ENCODE measurements at regions not wholly inside any gene's neighbourhood (a gene's known extent, or its start where the extent isn't known, plus 50 kb on each side); places are given as distances from the start of the nearest gene placed in this dataset.
A peak's percentile ranks its signal among the peaks of the same experiment; 100 is the strongest.
"Not testable (repeated sequence)": the region's sequence is repeated elsewhere in the genome, so short reads cannot be mapped to it uniquely, and the experiment has no call there.

DNA sequence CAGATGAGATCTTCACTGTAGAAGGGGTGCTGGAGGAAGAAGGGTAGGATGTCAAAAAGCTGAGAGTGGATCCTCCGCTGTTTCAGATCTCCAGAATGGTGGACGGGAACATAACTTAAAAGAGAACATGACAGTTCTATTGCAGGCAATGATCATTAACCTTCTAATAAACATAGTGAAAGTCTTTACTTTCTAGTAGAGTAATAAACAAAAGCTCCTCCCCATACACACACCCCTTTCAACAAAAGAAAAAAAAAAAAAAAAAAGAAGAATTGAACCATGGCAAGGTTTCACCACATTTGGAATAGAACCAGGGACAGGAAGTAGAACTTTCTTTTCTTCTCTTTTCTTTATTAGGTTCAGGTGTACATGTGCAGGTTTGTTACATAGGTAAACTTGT is 768.1 kb upstream of the RIOK2 start:
- no peak for DNase-seq

DNA sequence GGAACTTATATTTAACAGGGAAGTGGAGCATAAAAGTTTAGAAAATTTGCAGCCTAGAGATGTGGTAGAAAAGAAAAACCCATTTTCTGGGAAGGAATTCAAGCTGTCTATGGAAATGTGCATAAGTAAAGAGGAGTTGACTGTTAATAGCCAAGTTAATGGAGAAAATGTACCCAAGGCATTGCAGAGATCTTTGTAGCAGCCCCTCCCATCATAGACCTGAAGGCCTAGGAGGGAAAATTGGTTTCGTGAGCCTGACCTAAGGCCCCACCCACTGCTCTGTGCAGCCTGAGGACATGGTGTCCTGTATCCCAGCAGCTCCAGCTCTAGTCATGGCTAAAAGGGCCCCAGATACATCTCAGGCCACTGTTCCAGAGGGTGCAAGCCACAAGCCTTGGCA is 772.4 kb upstream of the RIOK2 start:
- DNase-seq = no peak

DNA sequence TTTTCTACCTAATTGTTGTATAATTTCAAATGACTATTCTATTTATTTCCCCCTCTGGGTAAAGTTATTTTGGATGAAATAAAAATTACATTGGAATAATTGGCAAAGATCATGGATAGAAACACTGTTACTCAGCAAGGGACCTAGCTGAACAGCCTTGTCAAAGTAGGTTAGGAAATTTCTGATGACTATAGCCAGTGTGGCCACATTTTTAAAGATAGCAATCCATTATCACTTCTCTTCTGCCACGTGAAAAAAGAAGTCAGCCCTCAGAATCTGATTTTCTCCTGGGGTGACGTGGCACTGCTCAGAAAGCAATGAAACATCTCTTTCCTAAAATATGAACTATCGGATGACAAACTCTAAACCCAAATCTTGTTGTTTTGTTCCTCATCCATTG is 784.2 kb upstream of the RIOK2 start:
- DNase-seq = no peak

DNA sequence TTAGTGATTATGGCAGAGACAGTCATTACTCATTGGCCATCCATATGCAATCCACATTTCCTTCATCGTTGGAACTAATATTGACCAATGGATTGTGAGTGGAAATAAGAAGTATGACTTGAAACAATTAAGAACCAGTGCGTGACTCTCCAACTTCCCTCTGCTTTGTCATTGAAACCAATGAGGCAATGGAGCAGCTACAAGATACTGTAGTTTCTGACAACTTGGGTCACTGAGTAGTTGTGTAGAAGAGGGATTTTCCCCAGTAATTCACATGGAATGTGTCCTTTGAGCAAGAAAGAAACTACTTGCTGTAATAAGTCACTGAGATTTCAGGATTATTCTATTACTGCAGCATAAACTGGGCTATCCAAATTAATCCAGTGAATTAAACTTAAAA is 785.3 kb upstream of the RIOK2 start:
- no peak for DNase-seq

DNA sequence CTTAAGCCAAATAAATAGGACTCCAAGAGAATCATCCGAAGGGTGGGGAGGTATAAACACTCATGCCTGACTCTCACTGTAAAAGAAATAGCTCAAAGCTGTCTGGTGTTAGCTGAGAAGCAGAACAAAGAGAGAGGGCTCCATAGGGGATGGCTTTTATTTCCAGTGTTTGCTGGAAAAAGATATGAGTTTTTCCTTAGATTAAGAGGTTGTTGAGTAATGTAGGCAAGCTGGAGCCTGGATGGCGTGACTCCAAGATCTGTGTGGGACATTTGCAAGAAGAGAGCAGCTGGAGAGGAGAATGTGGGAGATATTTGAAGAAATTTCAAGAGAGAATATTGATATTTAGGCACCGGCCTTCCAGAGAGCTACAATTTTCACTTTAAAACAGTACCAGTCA is 793.7 kb upstream of the RGMB start:
- no peak for DNase-seq

DNA sequence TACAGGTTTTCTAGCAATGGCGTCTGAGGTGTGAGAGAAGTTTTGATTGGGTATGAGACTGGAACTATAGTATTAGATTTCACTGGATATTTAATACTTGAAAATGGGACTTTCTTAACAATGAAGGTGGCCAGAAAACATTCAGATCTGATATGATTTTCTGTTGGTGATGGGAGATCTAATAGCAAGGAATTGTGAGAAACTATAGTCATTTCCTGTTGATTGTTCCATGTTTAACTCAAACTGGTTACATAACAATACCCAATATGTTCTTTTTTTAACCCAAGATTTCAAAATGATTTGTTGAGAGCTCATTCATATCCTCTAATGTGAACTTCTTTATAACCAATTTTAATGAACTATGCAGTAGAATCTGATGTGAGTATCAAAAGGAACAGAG is 793.2 kb upstream of the RGMB start:
- no peak for DNase-seq

DNA sequence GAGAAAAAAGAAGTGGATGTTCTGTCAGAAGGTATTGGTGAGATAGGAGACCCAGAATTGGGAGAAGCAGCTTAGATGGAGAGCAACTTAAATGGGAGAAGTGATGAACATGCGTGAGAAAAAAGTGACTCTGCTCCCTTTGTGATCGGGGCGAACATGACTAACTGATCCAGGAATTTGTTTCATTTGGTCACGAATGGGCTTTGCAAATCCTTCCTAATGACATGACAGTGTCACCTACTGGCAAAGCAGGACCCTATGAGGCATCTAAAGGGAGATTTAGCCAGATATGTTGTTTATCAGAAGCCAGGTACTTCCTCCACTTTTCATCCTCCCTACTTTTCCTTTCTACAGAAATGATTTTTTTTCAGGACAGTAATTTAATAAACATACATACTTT is 787.4 kb upstream of the RGMB start:
- DNase-seq = no peak

DNA sequence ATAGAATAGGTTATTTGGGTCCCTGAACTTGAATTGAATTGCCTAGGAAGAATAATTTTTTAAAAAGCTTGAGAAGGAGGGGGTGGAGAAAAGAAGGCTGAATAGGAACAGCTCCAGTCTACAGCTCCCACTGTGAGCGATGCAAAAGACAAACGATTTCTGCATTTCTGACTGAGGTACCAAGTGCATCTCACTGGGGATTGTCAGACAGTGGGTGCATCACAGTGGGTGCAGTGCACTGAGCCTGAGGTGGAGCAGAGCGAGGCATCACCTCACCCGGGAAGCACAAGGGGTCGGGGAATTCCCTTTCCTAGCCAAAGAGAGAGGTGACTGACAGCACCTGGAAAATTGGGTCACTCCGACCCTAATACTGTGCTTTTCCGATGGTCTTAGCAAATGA is 782.2 kb upstream of the RGMB start:
- DNase-seq = no peak

DNA sequence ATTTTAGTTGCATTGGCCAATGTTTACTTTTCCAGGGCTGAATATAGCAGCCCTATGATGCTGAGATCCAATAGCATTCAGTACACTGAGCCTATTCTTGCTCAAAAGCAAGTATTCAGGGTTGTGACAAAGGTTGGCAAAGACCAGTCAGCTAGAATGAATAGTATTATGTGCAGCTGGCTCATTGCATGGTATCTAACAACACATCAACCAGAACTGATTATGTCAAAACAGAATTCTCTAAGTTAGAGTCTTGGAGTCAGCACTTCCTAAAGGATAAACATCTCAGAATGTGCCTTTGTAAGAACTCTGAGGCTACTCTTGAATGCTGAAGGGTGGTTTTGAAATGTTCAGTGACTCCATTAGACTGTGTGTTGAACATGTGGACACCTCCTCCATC is 774.5 kb upstream of the RGMB start:
- DNase-seq = peak in 6 of 14 donors; percentile 2 to 27 (median 14)

DNA sequence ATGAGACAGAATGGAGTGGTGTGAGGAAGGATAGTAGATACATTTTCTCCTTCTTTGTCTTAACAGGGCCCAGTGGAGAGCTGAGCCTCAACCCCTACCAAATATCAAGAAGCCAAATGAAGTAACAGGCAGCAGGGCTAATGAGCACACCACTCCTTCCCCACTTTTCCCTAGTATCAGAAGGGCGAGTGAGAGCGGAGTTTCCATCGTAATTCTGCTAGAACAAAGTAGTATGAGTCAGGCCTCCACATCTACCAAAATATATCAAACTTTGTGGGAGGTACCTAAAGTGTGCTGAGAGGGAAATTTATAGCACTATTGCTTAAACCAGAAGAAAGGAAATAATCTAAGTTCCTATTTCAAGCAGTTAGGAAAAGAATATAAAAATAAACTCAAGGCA is 769.0 kb upstream of the RGMB start:
- no peak for DNase-seq

DNA sequence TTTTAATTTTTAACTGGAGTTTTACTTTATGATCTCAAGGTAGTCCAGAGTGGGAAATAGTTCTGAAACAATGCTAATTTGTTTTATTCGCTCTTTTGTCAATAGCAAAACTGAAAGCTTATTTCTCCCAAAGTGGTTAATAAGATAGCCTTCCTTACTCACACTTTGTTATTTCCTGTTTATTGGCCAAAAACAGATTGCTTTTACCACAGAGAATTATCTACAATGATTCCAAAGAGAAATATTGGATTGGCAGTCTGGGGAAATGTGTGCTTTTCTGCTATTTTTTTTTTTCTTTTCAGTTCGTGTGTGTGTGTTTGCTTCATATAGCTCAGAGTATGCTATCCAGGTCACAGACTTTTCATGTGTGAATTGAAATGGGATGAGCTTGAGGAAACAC is 756.7 kb upstream of the RGMB start:
- no peak for DNase-seq

DNA sequence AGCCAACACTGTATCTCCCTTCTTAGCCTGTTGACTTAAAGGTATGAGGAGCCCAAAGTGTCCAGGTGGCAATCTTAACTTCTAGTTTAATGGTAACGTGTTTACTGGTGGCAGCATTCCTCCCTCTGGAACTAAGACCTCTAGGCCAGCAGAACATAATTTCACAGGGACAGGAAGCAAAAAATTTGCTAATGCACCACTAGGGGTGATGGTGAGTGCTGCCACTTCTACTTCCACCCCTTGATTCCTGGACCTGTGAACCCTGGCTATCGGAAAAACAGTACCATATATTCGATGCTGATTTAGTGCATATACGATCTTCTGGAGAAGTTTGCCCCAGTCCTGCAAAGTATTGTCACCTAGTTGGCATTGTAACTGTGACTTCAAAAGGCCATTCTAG is 743.2 kb upstream of the RGMB start:
- not testable (repeated sequence) for DNase-seq

DNA sequence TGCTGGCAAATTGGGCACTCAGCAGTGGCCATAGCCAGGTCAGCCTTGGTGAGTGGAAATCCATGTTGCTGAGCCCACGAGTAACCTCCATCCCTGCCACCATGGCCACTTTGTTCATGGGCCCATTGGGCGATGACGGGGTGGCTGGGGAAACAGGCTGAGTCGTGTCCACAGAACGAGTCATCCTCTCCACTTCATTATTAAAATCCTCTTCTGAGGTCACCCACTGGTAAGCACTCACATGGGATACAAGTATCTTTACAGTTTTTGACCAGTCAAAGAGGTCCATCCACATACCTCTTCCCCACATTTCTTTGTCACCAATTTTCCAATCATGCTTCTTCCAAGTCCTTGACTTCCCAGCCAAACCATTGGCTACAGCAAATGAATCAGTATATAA is 742.4 kb upstream of the RGMB start:
- DNase-seq = not testable (repeated sequence)

DNA sequence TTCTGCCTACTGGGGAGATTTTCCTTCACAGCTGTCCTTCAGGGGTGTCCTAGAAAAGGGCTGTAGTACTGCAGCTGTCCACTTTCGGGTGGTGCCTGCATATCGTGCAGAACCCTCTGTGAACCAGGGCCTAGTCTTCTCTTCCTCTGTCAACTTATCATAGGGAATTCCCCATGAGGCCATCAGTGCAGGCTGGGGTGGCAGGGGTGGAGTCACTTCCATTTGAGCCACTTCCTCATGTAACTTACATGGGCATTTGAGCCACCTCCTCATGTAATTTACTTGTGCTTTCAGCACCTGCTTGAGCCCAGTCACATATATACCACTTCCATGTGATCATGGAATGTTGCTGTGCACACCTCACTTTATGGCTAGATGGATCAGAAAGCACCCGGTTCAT is 742.0 kb upstream of the RGMB start:
- no peak for DNase-seq

DNA sequence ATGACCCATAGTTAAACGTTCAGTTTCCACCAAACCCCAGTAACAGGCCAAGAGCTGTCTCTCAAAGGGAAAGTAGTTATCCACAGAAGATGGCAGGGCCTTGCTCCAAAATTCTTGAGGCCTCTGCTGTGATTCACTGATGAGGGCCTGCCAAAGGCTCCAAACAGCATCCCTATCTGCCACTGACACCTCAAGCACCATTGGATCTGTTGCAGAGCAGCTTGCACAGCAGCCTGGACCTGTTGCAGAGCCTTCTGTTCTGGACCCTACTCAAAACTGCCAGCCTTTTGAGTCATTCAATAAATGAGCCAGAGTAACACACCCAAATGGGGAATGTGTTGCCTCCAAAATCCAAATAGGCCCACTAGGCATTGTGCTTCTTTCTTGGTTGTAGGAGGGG is 741.5 kb upstream of the RGMB start:
- DNase-seq = no peak

DNA sequence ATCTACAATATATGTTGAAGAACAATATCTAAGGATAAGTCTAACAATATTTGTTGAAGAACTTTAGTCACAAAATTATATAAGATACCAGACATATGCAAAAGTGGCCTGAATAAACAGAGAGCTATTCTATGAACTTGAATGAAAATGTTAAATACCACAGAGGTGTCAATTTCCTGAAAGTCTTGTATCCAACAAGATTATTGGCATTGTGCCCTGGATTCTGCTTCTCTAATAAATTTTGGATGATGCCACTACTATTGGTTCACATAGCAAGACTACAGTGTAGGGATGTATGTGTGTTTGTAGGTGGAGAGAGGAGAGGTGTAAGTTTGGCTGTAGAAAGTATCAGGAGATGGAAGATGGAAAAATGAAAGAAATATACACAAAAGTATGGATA is 731.8 kb upstream of the RGMB start:
- no peak for DNase-seq

DNA sequence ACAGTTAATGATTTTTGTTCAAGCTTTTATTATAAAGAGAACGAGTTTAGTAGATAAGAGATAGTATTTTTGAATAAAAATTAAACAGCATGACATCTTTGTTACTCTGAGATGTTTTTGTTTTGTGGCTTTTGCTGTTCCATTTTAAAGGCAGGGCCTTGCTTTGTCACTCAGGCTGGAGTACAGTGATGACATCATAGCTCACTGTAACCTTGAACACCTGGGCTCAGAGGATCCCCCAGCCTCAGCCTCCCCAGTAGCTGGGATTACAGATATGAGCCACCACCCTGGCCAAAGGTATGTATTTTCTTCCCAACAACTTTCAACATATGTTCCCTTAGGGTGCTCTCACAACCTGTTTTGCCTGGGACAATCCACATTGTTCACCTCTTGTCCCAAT is 730.9 kb upstream of the RGMB start:
- no peak for DNase-seq

DNA sequence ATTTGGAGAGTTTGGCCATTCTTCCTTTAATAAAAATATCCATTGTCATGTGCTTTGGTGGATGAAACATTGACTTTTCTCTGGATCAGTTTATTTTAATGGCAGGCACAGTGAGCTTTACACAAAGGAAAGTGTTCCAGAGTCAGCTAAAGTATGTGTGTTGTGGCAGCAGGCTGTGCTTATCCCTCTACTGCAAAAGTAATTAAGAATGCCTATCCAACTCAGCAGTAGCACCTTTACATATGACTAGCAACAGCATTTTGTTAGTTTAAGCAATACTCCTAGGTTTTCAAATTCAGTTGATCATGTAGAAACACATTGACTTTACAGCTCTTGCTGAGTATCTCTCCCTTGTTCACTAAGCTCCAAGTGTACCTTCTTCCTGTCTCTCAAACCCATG is 730.5 kb upstream of the RGMB start:
- no peak for DNase-seq

DNA sequence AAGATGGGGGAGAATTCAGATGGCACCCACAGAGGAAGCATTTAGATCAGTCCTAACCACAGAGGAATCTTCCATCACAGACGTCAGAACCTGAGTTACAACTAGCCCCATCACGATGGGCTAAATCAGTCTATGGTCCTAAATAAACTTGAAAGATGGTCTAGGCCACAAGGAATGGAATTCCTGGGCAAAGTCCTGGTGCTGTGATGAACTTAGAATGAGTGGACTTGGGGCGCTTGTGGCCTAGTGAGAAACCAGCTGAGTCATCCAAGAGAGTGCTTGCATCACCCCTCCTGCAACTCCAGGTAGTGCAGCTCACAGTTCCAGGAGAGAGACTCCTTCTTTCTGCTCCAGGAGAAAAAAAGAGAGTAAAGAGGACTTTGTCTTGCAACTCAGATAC is 722.9 kb upstream of the RGMB start:
- DNase-seq = no peak

DNA sequence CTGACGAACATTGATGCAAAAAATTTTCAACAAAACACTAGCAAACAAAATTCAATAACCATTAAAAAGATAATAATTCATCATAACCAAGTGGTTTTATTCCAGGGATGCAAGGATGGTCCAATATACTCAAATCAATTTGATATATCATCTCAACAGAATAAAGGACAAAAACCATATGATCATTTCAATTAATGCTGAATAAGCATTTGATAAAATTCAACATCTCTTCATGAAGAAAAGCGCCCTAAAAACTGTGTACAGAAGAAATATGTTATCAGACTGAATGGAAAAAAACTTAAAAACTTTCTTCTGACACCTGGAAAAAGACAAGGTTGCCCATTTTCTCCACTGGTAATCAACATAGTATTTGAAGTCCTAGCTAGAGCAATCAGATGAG is 720.3 kb upstream of the RGMB start:
- DNase-seq = no peak

DNA sequence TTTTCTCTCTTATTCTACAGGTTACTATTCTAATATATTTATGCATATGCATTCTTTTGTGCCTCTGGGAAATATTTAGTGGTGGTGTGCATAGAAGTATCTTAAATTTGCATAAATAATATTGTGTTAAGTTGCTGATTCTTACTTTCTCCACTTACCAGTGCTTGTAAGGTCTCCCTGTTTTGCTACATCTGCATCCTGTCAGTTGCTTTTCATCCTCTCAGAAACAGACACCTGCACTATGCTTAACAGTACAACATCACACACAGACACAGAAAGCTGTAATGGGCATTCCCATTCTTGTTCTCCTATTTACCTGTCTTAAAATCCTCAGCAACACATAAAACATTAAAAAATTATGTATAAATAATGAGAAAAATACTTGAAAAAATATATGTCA is 713.3 kb upstream of the RGMB start:
- DNase-seq = no peak

DNA sequence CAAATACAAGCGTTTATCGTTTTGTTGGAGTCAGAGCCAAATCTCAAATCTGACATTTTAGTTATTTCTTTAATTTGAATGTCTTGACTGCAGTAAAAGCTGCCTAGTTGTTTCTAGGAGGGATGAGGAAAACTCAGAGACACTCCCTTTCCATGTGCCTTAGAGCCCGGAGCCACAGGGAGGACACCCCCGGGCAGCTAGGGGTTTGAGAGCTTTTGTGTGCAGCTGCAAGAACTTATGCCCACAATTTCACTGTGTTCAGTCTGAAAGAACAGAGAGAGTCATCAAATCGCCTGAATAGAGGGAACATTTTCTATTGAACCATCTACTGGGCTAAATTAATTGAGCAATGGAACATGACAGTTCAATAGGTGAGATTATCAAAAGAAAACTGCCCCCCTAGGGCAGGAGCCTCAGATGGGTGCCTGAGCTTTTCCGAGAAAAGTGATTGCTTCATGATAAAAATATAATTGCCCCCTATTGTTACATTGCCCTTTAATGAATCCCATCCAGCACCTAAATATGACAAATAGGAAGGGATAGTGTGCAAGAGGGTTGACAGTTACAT is 709.3 kb upstream of the RGMB start:
- DNase-seq = peak in 2 of 14 donors; percentile 4 to 26

DNA sequence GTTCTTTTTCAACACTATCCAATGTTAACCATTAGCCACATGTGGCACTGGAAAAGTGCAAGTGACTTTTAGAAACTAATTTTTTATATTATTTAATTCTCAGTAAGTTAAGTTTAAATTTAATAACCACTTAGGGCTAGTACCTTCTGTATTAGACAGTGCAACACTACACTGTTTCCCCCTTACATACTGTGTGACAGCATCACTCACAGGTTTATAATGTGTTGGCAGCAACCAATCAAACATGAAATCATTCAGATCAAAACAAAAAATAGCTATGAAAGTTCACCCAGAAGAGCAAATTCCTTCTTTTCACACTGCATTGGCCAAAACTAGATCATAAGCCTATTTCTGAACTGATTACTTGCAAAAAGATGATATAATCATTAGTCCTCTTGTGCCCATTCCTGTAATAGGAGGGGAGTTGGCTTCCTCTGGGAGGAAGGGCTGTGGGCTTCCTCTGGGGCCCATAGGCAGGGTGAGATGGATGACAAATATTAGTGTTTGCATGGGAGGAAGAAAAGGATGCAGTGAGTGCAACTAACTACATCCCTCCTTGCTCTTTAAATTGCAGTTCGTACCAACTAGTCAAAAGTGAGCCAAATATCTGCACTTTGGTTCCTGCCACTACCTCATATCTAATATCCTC is 708.1 kb upstream of the RGMB start:
- DNase-seq = no peak

DNA sequence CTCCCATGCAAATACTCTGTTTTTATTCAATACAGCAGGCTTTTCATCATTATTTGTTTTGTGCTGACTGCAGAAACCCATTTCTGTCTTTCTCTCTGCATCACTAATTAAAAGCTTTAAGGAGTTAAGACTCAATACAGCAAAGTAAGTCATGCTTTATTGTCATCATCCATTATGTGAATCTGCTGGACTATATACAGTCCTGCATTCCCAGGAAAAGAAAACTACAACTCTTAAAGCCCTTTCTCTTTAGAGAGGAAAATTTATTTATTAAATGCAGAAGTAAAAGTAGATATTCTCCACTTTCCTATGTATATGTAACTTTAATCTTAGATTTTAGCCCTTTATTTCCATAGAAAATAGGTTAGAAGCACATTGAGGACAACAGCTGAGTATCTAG is 706.6 kb upstream of the RGMB start:
- no peak for DNase-seq

DNA sequence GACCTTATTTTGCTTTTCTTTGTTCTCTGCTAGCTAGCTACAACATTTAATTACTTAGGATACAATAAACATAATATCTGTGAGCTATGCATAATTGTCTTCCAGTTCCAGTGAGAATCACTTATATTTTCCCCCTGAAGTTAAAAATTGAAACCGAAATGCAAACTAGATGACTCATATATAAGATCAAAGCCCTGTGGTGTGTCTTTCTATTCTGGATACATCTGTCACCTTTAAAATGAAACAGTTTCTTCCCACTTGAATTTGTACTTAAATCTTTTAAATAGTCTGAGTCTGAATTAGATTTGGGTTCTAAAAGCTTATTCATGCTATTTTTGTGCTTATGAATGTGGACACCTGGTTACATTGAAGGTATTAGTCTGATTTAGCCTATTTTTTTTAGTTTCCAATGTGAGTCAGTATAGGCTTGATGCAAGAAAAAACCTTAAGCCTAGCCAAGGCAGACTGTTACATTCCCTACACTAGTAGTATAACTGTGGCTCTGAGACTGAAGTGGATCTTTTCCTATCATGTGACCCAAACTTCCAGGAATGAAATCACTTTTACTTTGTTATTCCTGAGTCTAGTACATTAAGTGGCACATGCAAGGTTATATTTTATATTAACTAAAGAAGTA is 703.5 kb upstream of the RGMB start:
- no peak for DNase-seq
